NCI-H524 (cell line): ENCODE measurements at regions not wholly inside any gene's neighbourhood (a gene's known extent, or its start where the extent isn't known, plus 50 kb on each side); places are given as distances from the start of the nearest gene placed in this dataset.

Source experiments
- DNase-seq, 2 experiments: peaks; one replicate each; lab custom pipeline; 2025; lab: John Stamatoyannopoulos, UW

DNA sequence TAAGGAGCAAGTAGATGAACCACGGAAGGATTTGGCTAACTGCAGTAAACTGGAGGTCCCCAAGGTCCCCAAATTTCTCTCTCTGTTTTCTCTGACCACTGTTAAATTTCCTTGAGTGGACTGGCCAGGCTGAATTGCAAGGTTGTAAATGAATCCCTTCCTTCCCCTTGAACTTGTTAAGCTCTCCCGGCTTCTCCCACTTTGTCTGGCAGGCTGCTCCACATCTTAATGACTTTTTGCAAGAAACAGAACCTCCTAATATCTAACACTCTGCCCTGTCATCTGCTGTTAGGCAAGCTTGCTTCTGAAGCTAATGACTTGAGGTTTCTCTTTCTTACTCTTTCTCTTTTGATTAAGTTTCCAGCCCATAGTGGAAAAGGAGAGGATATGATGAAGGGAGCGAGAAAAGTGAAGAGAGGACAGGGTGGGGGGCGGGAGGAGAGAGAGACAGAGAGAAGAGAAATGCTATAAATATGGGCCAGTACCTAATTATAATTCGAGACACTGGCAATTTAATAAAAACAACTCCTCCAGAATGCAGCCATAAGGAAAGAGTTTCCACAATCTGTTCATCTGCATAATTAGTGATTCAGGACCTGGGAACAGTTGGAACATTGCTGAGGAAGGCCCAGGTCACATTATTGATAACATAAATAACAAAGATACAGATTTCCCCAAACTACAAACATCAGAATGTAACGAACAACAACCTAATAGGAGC, 437.3 kb upstream of the MPDZ start:
- DNase-seq: peak; percentile 30 to 68

DNA sequence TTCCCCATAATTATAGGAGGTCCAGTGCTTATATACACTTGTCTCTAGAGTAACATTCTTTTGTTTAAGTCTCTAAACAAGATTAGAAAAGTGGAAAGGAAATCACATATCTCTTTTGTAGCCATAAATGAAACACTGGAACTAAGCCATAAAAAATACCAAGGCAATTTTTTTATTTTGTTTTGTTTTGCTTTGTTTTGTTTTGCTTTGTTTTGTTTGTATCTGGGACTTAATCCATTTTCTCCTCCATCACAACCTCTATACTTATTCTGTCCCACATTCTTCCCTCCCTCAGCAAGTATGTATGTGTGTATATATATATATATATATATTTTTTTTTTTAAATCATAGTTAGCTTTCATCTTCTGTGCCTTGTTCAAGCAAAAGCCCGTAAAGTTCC, 436.6 kb upstream of the MPDZ start:
- no peak for DNase-seq

DNA sequence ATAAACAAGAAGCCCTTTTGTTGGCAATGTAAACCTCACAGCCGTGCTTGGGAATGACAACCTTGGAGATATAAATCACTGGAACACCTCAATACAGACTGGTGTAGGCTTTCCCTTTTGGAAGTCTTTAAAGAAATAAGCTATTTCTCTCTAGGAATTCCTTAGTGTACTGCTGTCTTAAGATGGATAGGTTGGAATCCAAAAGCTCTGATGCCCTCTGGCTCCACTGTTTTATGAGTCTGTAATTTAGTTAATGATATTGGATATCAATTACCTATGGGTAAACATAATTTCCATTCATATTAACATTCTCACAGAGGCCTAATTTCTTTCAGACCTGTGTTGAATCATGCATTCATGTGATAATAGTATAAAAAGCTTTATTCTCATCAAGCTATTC, 435.9 kb upstream of the MPDZ start:
- DNase-seq: no peak

DNA sequence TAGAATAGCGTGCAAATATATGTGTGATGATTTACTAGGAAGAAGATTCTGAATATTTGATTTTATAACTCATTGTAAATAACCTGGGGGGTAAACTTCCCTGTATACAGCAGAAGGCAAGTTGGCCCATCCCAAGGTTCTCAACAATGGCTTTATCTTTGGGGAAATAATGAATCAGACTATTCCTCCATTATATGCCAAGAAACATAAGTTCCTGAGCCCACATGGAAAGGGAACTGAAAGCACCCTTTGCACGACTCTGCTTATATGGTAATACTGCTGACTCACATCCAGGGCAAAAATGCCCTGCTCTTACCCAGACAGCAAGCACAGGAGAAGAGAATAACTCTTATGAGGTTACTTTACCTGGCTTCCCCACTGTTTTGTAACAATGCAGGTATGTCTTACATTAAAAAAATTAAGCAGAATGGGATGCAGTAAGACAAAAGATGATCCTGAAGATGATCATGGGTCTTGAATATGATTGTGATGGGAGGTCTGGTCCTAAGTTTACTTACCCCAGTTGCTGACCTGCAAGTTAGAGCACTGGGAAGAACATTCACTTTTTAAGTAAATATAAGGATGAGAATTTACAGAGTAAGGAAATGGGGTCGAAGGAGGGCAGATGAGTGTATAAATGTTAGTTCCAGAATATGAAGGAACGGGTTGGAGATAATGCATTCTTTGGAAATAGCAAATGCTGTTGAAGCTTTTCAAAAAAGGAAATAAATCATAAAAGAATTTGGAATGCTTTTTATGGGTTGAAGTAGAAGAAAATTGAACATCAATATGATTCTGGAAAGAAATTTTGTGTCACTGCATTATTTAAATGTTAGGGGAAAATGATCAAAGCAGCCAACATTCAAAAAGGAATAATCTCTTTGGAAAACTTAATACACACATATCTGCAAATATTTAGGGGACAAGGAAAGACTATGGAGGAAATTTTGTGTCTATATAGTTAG, 428.4 kb upstream of the MPDZ start:
- no peak for DNase-seq

DNA sequence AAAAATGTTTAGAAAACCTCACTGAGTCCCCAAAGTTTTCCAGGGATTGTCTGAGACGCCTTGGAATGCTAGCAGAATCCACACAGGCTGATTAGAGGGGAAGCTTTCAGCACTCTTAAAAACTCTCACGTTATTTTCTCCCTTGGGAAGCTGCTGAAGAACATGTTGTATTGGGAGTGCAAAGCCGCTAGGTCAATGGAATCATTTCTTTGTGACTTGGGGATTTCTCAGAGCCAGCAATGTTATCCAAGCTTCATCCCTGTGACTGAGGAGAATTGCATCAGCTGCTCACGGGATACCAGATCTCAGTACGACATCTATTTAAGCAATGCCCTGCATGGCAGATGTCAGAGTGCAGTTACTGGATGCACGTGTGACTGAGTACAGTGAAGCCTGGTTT, 426.4 kb upstream of the MPDZ start:
- peak in 1 of 2 experiments; percentile 35 for DNase-seq

DNA sequence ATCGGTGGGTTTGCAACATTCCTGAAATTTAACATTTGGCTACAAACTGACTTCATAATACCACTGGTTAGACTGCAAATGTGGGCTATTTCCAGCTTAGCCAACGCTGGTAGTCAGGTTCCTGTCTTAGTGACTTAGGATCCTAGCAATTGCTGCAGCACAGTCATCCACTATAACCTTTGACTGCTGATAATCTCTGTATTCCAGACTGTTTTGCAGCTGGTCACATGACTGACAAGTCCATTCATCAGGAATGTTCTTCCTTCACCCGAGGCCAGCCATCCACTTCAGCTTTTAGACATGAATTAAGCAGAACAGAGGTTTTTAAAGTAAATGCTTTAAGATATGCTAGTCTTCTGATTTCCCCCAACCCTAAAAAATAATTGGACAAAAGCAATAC, 425.9 kb upstream of the MPDZ start:
- no peak for DNase-seq

DNA sequence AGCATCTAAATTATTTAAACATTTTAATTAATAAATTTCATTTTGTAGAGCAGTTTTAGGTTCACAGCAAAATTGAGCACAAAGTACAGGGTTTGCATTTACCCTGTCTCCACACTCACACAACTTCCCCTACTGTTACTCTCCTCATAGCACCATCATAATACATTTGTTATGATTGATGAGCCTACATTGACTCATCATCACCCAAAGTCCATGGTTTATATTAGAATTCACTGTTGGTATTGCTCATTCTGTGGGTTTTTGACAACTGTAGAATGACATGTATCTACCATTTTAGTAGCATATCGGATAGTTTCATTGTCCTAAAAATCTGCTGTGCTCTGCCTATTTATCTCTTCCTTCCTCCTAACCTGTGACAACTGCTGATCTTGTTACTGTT, 411.1 kb upstream of the MPDZ start:
- DNase-seq: no peak

DNA sequence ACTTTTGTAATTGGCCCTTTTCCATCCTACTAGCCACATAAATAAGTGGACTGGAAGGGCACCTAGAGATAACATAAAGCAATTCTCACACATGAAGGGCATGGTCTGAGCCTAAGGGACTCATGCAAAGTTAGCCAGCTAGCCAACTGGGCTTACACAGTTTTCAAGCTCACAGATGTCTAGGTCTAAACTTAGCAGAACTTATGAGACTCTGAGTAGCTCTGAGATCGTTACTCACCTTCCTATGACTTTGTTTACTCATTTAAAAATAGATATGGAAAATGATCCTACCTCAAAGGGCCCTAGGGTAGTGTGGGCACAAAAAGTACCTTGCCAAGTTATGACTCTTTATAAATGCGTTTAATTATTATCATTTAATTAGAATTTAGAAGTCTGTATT, 410.4 kb upstream of the MPDZ start:
- no peak for DNase-seq

DNA sequence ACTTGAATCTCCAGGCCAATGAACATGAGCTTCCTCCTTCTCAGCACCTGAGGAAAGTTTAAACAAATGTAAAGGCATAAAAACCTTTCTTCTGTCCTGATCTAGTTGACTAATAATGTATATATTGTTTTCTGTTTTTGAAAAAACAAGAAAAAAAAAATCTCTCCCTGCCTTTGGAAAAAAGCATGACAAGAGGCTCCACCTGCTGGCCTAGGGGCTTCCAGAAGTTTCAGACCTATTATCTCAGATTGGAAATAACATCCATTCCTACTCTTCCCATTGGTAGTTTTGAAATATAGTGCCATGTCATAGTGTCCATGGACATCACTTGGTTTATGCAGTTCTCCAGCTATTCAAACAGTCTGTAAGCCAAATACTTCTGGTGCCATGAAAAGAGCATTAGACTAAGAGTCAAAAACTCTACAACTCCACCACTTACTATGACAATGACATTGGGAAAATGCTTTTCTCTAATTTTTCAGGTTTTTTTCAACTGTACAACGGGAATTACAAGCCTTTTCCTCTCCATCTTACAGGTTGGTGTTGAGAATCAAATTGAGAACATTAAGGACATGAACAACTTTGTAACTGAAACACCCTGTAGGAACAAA, 409.6 kb upstream of the MPDZ start:
- peak in 1 of 2 experiments; percentile 7 for DNase-seq

DNA sequence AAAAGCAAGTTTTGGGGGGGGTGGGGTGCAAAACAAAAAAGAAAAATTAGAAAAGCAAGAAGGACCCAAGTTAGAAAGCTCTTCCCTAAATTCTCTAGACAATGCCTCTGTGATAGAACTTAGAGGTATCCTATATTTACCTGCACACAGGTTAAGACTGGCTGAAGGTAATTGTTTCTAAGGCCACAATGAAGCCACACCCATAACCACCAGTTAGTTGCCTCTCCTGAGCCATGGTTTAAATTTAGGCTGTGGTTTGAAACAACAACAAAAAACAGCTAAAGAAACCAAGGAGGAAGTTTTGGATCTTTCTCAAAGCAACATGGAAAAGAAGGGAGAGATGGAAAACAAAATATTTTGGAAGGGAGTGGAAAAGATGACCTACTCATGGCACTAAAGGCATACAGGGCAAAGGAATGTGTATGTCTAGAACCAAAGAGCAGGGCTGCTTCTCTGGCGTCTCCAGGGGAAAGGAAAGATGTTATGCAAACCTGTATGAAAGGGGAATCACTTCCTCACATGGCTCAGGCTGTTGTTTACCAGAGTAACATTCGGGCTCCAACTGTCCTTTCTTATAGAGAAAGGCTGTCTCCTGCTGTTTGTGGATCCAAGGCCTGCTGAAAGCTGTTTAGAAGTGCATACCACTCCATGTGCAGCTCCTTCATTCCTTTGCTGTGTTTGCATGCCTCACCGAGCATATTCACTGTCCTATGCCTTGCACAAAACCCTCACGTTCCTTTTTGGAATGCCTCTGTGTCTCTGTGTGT, 408.9 kb upstream of the MPDZ start:
- no peak for DNase-seq

DNA sequence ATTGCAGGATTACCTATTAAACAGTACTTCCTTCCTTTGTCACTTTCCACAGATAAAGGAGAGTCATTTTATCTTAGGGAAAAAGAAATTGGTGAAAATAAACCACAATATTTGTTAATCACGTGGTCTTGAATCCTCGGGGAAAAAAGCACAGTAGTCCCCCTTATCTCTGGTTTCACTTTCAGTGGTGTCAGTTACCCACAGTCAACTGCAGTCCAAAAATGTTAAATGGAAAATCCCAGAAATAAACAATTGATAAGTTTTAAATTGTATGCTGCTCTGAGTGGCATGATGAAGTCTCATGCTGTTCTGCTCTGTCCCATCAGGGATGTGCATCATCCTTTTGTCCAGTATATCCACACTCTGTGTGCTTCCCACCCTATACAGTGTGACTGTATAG, 405.2 kb upstream of the MPDZ start:
- DNase-seq: no peak

DNA sequence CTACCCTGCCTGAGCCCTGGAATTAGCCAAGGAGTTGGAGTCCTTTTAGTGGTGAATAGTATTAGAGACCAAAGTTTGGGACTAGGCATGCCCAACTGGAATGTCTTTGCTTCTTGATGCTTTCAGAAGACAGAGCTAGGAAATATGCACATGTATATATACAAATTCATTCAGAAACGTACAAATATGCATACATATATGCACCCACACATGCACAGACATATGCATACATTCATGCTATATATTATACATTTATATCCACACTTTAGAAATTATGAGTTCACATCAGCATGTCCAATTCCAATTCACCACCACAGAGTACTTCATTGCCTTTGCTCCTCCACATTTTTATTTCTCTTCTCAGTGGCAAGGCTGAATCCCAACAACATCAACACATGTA, 398.3 kb upstream of the MPDZ start:
- no peak for DNase-seq

DNA sequence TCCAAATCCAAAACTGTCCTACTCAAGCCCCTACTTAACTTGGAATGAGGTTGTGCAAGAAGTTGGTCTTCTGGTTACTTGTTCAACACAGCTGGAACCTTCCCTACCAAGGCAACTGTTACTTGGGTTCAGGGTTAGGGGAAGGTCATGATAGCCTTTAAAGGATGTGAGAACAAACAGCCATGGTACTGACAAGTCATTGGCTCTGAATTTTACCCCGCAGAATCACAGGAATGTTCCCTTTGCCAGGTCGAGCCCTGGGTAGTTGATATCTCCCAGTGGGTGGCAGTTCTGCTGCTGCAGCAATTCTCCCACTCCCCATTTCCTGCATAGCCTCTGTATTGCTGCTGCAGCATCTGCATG, 396.1 kb upstream of the MPDZ start:
- DNase-seq: no peak

DNA sequence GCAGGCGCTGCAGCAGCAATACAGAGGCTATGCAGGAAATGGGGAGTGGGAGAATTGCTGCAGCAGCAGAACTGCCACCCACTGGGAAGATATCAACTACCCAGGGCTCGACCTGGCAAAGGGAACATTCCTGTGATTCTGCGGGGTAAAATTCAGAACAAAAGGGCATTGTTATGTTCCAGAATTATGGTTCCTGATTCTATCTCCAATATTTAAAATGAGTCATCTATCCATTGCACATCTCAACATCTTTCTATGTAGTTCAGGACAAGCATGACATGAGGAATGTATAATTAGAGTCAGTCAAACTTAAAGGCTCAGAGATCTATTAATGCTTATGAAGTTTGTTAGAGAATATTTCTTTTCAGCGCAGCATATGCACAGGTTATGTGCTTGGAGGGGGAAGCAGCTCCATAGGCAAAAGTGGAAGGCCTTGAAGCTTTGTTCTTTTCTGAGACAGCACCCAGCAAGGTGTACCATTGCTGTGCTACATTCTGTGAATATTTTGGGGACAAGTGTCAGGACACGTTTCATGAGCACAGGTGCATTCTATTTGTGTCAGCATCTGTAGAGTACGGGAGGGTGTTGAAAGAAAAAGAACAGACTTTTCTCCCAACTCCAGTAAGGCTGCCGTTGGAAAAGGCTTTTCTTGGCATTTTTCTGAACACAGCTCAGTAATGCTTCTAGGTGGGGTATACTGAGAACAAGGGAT, 395.6 kb upstream of the MPDZ start:
- DNase-seq: no peak

DNA sequence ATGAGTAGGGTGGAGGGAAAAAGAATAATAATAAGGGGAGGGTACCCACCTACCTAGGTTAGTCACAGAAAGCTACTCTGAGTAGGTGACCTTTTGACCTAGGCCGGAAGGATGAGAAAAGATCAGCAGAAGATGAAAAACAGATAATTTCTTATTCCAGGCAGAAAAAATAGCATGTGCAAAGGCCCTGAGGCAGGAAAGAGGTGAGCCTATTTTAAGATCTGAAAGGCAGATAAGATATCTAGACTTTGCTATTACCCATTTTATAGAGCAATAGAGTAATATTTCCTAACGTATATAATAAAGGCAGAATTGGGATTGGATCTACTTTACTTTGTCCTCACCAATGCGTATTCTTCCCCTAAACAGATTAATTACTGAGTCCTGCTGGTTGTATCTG, 393.9 kb upstream of the MPDZ start:
- no peak for DNase-seq

DNA sequence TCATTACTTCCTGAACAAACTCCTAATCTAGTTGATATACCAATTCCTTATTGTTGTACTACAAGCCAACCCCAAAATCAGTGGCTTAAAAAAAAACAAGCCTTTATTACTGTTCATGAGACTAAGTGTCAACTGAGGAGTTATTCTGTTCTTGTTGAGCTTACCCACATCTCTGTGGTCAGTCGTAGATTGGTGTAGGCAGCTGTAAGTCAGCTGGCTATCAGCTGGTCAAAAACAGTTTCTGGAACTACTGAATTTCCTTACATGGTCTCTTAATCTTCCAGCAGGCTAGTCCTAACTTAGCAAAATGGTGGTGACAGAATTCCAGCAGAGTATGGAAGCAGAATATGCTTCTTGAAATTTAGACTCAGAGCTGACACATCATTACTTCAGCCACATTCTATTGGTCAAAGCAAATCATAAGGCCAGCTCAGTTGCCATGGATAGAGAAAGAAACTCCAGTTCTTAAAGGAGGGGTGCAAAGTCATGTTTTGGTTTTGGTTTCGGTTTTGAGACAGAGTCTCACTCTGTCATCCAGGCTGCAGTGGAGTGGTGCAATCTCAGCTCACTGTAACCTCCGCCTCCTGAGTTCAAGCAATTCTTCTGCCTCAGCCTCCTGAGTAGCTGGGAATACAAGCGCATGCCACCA, 386.1 kb upstream of the MPDZ start:
- no peak for DNase-seq

DNA sequence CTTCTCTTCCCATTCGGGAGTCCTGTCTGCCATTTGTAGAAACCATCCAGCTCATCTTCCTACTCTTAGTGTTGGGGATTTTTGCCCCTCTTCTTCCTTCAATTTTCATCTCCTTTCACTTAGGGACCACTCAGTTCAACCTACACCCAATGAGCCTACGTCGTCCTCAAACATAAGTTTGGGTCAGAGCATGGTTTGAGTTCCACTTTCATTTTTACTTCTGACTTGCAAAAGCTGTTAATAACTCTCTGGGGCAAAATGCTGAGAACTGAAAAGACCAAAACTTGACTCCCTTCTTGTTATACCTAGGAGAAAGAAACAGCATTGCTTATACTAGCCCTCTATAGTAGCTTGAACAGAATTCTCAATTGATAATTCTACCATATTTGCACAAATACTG, 381.5 kb upstream of the MPDZ start:
- DNase-seq: no peak

DNA sequence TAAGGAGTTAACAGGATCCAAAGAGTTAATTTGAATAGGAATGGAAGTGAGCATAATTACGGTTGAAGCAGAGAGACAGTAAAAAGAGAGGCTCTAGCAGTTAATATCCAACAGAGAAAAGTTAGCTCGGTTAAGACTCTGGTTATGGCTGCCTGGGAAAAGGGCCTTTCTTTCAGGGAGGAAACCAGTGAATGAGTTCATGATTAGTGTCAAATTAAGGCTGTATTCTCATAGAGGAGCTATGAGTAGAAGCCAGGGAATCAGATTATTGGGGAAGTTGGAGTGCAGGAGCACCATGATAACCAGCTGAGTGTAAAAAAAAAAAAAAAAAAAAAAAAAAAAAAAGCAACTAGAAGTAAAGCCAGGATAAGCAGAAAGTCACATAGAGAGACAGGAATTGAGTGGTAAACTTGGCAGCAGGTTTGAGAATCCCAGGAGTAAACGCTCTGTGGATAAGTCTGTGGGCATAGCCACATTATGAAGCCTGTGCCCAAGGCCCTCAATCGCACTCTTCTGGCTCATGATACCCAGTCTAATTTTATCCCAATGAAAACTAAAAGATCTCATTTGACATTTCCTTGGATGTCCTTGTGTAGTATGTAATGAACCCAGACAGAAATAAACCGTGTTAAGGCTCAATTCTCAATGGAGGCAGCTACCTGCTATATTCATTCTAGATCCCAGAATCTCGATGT, 372.6 kb upstream of the MPDZ start:
- DNase-seq: no peak

DNA sequence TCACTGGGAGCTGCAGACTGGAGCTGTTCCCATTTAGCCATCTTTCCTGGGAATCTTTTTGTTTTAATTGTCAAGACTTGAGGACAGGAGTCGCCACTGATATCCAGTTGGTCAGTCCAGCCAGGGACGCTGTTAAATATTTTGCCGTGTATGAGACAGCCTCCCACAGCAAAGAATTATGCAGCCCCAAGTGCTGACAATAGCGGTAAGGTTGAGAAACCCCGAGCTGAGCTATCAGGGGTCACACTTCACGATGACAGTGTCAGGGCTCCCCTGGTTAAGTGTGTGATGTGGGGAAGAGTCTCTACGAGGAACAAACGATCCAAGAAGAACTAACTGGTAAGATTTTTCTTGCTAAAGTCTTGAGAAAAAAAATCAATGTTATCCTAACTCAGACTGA, 372.0 kb upstream of the MPDZ start:
- no peak for DNase-seq

DNA sequence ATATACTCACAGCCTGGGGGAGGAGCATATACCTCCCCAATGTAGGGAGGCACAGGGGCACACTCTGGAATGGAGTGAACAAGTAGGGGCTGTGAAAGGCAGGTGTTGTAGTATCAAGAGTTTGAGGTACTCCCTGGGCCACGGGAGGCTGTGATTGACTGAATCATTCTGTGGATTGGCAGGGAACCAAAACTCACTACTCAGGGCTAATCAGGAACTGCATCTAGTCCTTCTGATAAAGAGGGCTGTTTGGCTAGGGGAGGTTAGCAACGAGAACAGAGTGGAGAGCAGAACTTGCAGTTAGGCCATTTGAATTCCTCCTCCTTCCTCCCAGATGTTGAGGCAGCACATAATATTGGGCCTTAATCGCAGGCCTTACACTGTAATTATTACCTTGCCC, 369.2 kb upstream of the MPDZ start:
- no peak for DNase-seq

DNA sequence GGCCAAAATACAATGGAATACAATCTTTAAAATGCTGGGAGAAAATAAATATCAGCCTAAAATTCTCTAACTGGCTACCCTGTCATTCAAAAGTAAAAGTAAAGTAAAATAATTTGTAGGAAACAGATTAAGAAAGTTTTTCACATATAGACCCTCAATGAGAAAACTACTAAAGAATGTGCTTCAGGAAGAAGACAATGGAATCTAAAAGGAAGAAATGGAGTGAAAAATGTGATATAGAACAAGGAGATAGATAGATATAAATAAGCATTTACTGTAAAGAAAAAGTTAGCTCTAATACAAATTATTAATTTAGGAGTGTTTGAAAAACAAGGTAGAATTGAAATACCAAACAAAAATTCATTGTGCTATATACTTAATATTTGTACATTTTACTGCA, 368.6 kb upstream of the MPDZ start:
- no peak for DNase-seq
